ENCODE measurements at regions not wholly inside any gene's neighbourhood (a gene's known extent, or its start where the extent isn't known, plus 50 kb on each side); places are given as distances from the start of the nearest gene placed in this dataset.

- DNase-seq = no peak
- Mint-ChIP-seq H3K4me3 (no peak overlapping the region), H3K4me1 (no peaks in the 10 kb centered on the region), H3K9me3 (peaks cover 9% of the 10 kb centered on the region), H3K36me3 (ENCODE audit: low read depth) (no peaks in the 10 kb centered on the region), H3K27ac (peak overlapping the region; percentile 40), H3K27me3 (ENCODE audit: low read depth, poor library complexity) (peaks cover 6% of the 10 kb centered on the region)
- TF ChIP-seq, protein P1, sequence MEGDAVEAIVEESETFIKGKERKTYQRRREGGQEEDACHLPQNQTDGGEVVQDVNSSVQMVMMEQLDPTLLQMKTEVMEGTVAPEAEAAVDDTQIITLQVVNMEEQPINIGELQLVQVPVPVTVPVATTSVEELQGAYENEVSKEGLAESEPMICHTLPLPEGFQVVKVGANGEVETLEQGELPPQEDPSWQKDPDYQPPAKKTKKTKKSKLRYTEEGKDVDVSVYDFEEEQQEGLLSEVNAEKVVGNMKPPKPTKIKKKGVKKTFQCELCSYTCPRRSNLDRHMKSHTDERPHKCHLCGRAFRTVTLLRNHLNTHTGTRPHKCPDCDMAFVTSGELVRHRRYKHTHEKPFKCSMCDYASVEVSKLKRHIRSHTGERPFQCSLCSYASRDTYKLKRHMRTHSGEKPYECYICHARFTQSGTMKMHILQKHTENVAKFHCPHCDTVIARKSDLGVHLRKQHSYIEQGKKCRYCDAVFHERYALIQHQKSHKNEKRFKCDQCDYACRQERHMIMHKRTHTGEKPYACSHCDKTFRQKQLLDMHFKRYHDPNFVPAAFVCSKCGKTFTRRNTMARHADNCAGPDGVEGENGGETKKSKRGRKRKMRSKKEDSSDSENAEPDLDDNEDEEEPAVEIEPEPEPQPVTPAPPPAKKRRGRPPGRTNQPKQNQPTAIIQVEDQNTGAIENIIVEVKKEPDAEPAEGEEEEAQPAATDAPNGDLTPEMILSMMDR (IDR thresholded peaks at IDR 0.05) = no peak
These were observed 1369.0 kb downstream of the ZPLD1 start for GRCh38 chr3:103803787-103804186.

DNA sequence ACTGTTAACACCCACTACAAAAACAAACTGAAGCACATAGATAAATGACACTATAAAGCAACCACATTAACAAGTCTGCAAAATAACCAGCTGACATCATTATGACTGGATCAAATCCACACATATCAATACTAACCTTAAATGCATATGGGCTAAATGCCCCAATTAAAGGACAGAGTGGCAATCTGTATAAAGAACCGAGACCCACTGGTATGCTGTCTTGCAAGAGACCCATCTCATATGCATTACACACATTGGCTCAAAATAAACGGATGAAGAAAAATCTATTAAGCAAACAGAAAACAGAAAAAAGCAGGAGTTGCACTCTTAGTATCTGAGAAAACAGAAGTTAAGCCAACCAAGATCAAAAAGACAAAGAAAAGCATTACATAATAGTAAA, 1375.4 kb downstream of the ZPLD1 start:
- H3K27me3 Mint-ChIP-seq (ENCODE audit: low read depth, poor library complexity) = peaks cover 6% of the 10 kb centered on the region
- no peak overlapping the region for H3K27ac Mint-ChIP-seq
- no peak overlapping the region for H3K4me3 Mint-ChIP-seq
- no peaks in the 10 kb centered on the region for H3K36me3 Mint-ChIP-seq (ENCODE audit: low read depth)
- TF ChIP-seq, protein P1 (IDR thresholded peaks at IDR 0.05) = no peak
- peaks cover 35% of the 10 kb centered on the region for H3K9me3 Mint-ChIP-seq
- no peak for DNase-seq
- no peaks in the 10 kb centered on the region for H3K4me1 Mint-ChIP-seq

DNA sequence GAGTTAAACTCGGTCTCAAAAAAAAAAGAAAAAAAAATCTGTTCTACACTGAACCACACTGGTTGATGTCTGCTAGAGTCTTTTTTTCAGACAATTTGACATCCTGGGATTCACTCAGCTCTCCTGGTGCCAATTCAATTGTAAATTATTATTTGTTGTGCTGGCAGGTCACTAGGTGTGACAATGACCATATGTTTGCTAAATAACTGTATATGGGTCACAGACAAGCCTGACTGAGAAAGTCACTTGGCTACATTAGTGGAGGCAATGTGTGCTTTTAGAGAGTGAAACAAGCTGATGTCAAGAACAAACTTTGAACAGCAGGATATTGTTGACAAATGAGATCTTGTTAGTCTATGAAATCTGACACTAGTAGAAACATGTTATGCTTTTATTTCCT, 1379.1 kb downstream of the ZPLD1 start:
- no peaks in the 10 kb centered on the region for H3K36me3 Mint-ChIP-seq (ENCODE audit: low read depth)
- H3K9me3 Mint-ChIP-seq = peaks cover 24% of the 10 kb centered on the region
- no peak overlapping the region for H3K27ac Mint-ChIP-seq
- no peak overlapping the region for H3K4me3 Mint-ChIP-seq
- TF ChIP-seq, protein P1 (IDR thresholded peaks at IDR 0.05) = no peak
- H3K4me1 Mint-ChIP-seq = peaks cover 6% of the 10 kb centered on the region
- no peak for DNase-seq
- H3K27me3 Mint-ChIP-seq (ENCODE audit: low read depth, poor library complexity) = no peaks in the 10 kb centered on the region

- no peaks in the 10 kb centered on the region for H3K9me3 Mint-ChIP-seq
- TF ChIP-seq, protein P1 (IDR thresholded peaks at IDR 0.05) = no peak
These were observed 1383.6 kb downstream of the ZPLD1 start for GRCh38 chr3:103818398-103818797.

GRCh38 chr3:103818800-103819199, 1384.0 kb downstream of the ZPLD1 start:
- Mint-ChIP-seq H3K4me3 (no peak overlapping the region), H3K4me1 (peaks cover 6% of the 10 kb centered on the region), H3K27me3 (ENCODE audit: low read depth, poor library complexity) (no peaks in the 10 kb centered on the region), H3K36me3 (ENCODE audit: low read depth) (no peaks in the 10 kb centered on the region), H3K27ac (no peak overlapping the region), H3K9me3 (no peaks in the 10 kb centered on the region)
- TF ChIP-seq, protein P1 (IDR thresholded peaks at IDR 0.05) = no peak
- DNase-seq = no peak

More at GRCh38 chr3:103818398-103818797, 1383.6 kb downstream of the ZPLD1 start:
- no peak overlapping the region for H3K4me3 Mint-ChIP-seq
- DNase-seq = no peak
- H3K27me3 Mint-ChIP-seq (ENCODE audit: low read depth, poor library complexity) = no peaks in the 10 kb centered on the region
- no peaks in the 10 kb centered on the region for H3K36me3 Mint-ChIP-seq (ENCODE audit: low read depth)
- peaks cover 6% of the 10 kb centered on the region for H3K4me1 Mint-ChIP-seq
- no peak overlapping the region for H3K27ac Mint-ChIP-seq

DNA sequence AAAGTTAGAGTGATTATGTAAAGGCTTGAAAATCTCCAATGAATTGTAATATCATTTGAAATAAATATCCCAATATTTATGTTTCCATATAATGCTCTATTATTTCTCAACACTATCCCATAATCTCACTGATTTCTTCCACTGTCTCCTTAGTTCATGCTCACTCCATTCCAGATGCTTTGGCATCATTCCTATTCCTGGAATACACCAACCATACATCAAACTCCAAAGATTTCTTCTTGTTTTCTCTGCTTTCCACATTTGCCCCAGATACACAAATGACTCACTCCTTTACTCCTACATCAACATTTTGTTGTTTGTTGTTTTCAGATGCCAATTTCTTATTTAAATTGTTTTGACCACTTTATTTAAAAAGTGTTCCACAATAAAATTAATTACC, 1390.8 kb downstream of the ZPLD1 start:
- no peak overlapping the region for H3K4me3 Mint-ChIP-seq

More for the DNA sequence above, 1390.8 kb downstream of the ZPLD1 start:
- no peaks in the 10 kb centered on the region for H3K9me3 Mint-ChIP-seq
- H3K36me3 Mint-ChIP-seq (ENCODE audit: low read depth) = no peaks in the 10 kb centered on the region
- TF ChIP-seq, protein P1 (IDR thresholded peaks at IDR 0.05) = no peak
- no peaks in the 10 kb centered on the region for H3K27me3 Mint-ChIP-seq (ENCODE audit: low read depth, poor library complexity)
- H3K4me1 Mint-ChIP-seq = no peaks in the 10 kb centered on the region
- DNase-seq = no peak
- H3K27ac Mint-ChIP-seq = no peak overlapping the region
